Osteoblast (primary cell): ENCODE measurements at regions not wholly inside any gene's neighbourhood (a gene's known extent, or its start where the extent isn't known, plus 50 kb on each side); places are given as distances from the start of the nearest gene placed in this dataset.

Source experiments
- DNase-seq: peaks from one replicate; pipeline ENCODE4 v3.0.0; 2011; ENCODE audit warnings: low spot score, mixed read lengths; ENCODE audit not compliant: insufficient read length; ENCODE audit errors: missing footprints
- H2AFZ ChIP-seq: 2 replicates; pipeline ENCODE4 v1.6.0; 2011; ENCODE audit warnings: mild to moderate bottlenecking, low read length
- H3K27ac ChIP-seq: 2 replicates; pipeline ENCODE4 v1.5.1; 2011; ENCODE audit warnings: mild to moderate bottlenecking, low read depth, low read length, moderate library complexity
- H3K27me3 ChIP-seq: 2 replicates; pipeline ENCODE4 v1.6.0; 2012; ENCODE audit warnings: mild to moderate bottlenecking, control low read depth, inconsistent platforms, low read length, moderate library complexity; ENCODE audit not compliant: insufficient read depth
- H3K36me3 ChIP-seq: 2 replicates; pipeline ENCODE4 v1.5.1; 2011; ENCODE audit warnings: mild to moderate bottlenecking, low read length, control low read depth, moderate library complexity; ENCODE audit not compliant: insufficient read depth
- H3K4me1 ChIP-seq: 2 replicates; pipeline ENCODE4 v1.5.1; 2011; ENCODE audit warnings: mild to moderate bottlenecking, low read length, control low read depth, moderate library complexity; ENCODE audit not compliant: insufficient read depth
- H3K4me2 ChIP-seq: 2 replicates; pipeline ENCODE4 v1.6.0; 2011; ENCODE audit warnings: mild to moderate bottlenecking, low read length; ENCODE audit not compliant: insufficient read depth
- H3K4me3 ChIP-seq: fragments of 200-600 bp; sonication (generic); 3 replicates; pipeline ENCODE4 v1.5.1; 2012; ENCODE audit warnings: mild to moderate bottlenecking, low read length, inconsistent platforms; ENCODE audit not compliant: insufficient read depth
- H3K79me2 ChIP-seq: 2 replicates; pipeline ENCODE4 v1.6.0; 2012; ENCODE audit warnings: mild to moderate bottlenecking, low read length, control low read depth, inconsistent platforms; ENCODE audit not compliant: insufficient read depth
- H3K9me3 ChIP-seq: 2 replicates; pipeline ENCODE4 v1.5.1; 2011; ENCODE audit warnings: low read depth, low read length, control low read depth
- H4K20me1 ChIP-seq: 2 replicates; pipeline ENCODE4 v1.6.0; 2012; ENCODE audit warnings: mild to moderate bottlenecking, low read length, control low read depth; ENCODE audit not compliant: insufficient read depth
- TF ChIP-seq, protein P1 (sequence below): IDR thresholded peaks from 2 replicates; pipeline ENCODE4 v1.5.1; 2011; ENCODE audit warnings: mild to moderate bottlenecking, low read depth, low read length, moderate library complexity; ENCODE audit errors: extremely low read depth

GRCh38 chr3:28915741-28916500, 364.9 kb upstream of the RBMS3 start:
- no peaks in the 10 kb centered on the region for H3K79me2 ChIP-seq
- H3K4me2 ChIP-seq = peak overlapping the region; percentile 87
- H3K9me3 ChIP-seq = no peaks in the 10 kb centered on the region
- H3K27me3 ChIP-seq = no peaks in the 10 kb centered on the region
- DNase-seq = peak; percentile 90
- peaks cover 14% of the 10 kb centered on the region for H3K4me1 ChIP-seq
- peak overlapping the region; percentile 91 for H2AFZ ChIP-seq
- TF ChIP-seq, protein P1, sequence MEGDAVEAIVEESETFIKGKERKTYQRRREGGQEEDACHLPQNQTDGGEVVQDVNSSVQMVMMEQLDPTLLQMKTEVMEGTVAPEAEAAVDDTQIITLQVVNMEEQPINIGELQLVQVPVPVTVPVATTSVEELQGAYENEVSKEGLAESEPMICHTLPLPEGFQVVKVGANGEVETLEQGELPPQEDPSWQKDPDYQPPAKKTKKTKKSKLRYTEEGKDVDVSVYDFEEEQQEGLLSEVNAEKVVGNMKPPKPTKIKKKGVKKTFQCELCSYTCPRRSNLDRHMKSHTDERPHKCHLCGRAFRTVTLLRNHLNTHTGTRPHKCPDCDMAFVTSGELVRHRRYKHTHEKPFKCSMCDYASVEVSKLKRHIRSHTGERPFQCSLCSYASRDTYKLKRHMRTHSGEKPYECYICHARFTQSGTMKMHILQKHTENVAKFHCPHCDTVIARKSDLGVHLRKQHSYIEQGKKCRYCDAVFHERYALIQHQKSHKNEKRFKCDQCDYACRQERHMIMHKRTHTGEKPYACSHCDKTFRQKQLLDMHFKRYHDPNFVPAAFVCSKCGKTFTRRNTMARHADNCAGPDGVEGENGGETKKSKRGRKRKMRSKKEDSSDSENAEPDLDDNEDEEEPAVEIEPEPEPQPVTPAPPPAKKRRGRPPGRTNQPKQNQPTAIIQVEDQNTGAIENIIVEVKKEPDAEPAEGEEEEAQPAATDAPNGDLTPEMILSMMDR = no peak
- H3K4me3 ChIP-seq = peak overlapping the region; percentile 73
- peak overlapping the region; percentile 58 for H3K27ac ChIP-seq
- no peaks in the 10 kb centered on the region for H4K20me1 ChIP-seq
- no peaks in the 10 kb centered on the region for H3K36me3 ChIP-seq

- Histone ChIP-seq H3K4me1 (peaks cover 14% of the 10 kb centered on the region), H3K9me3 (no peaks in the 10 kb centered on the region), H3K27ac (peak overlapping the region; percentile 58), H2AFZ (peak overlapping the region; percentile 91), H3K27me3 (no peaks in the 10 kb centered on the region), H4K20me1 (no peaks in the 10 kb centered on the region), H3K4me3 (peak overlapping the region; percentile 73), H3K36me3 (no peaks in the 10 kb centered on the region), H3K4me2 (peak overlapping the region; percentile 87), H3K79me2 (no peaks in the 10 kb centered on the region)
- peak; percentile 76 for DNase-seq
- TF ChIP-seq, protein P1 = peak; percentile 73
Measured at GRCh38 chr3:28916713-28917499, 364.0 kb upstream of the RBMS3 start.

DNA sequence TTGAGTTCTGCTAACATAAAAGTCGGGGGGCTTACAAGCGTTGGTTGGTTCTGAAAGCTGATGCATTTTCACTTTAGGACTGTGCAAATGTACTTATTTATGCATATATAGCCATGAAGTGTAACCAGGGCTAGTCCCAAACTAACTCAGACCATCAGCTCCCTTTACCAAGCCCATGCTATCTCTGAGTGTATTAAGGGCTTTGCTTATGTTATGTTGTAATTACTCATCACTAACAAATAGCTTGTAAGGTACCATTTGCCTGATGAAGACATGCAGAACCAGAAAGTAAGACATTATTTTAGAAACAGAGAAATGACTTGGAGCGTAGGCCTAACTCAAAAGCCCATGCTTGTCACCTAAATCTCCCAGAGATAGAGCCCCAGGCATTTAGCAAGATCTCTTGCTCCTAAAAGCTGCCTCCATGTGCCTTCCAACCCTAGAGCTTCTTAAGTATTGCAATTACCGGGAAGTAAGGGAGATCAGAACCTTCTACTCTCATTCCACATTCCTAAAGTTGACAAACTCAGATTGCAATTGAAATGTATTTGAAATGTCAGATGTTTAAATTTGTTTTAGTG, 362.9 kb upstream of the RBMS3 start:
- no peak for DNase-seq
- no peak overlapping the region for H2AFZ ChIP-seq
- no peak overlapping the region for H3K4me2 ChIP-seq
- no peaks in the 10 kb centered on the region for H3K9me3 ChIP-seq
- no peaks in the 10 kb centered on the region for H4K20me1 ChIP-seq
- no peak overlapping the region for H3K27ac ChIP-seq
- peaks cover 14% of the 10 kb centered on the region for H3K4me1 ChIP-seq
- H3K36me3 ChIP-seq = no peaks in the 10 kb centered on the region
- H3K27me3 ChIP-seq = no peaks in the 10 kb centered on the region
- no peaks in the 10 kb centered on the region for H3K79me2 ChIP-seq
- H3K4me3 ChIP-seq = no peak overlapping the region
- TF ChIP-seq, protein P1 = no peak

DNA sequence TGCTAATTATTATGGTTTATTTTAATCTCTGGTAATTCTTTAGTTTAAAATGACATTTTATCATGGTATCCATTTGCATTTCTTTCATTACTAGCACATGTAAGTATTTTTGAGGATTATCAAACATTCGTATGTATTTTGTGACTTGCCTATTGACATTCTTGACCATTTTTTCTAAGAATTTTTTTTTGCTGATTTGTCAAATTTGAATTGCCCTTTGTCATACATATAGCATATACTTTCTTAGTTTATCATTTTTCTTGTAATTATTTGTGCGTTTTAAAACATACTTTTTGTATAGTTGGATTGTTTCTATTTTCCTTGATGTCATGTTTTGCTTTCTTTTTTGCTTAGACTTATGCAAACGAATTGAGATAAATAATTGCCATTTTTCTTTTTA, 358.5 kb upstream of the RBMS3 start:
- no peak overlapping the region for H3K4me2 ChIP-seq
- DNase-seq = no peak
- H3K4me3 ChIP-seq = no peak overlapping the region
- no peaks in the 10 kb centered on the region for H3K27me3 ChIP-seq
- no peaks in the 10 kb centered on the region for H3K79me2 ChIP-seq
- TF ChIP-seq, protein P1 = no peak
- peaks cover 5% of the 10 kb centered on the region for H3K4me1 ChIP-seq
- H3K36me3 ChIP-seq = no peaks in the 10 kb centered on the region
- no peak overlapping the region for H2AFZ ChIP-seq
- no peaks in the 10 kb centered on the region for H3K9me3 ChIP-seq
- H3K27ac ChIP-seq = no peak overlapping the region
- no peaks in the 10 kb centered on the region for H4K20me1 ChIP-seq
